ENCODE measurements at regions not wholly inside any gene's neighbourhood (a gene's known extent, or its start where the extent isn't known, plus 50 kb on each side); places are given as distances from the start of the nearest gene placed in this dataset.

- TF ChIP-seq CTCF (conservative IDR thresholded peaks at IDR 0.05; ENCODE audit: low read depth, low read length) (no peak), EZH2 (IDR thresholded peaks at IDR 0.05; ENCODE audit: borderline replicate concordance, low read depth, low read length, poor library complexity, severe bottlenecking) (no peak)
Measured at GRCh38 chr11:97359016-97359415, 969.2 kb downstream of the JRKL start.

All from A673 (cell line).